ENCODE measurements at regions not wholly inside any gene's neighbourhood (a gene's known extent, or its start where the extent isn't known, plus 50 kb on each side); places are given as distances from the start of the nearest gene placed in this dataset.
"Not testable (repeated sequence)": the region's sequence is repeated elsewhere in the genome, so short reads cannot be mapped to it uniquely, and the experiment has no call there.

DNA sequence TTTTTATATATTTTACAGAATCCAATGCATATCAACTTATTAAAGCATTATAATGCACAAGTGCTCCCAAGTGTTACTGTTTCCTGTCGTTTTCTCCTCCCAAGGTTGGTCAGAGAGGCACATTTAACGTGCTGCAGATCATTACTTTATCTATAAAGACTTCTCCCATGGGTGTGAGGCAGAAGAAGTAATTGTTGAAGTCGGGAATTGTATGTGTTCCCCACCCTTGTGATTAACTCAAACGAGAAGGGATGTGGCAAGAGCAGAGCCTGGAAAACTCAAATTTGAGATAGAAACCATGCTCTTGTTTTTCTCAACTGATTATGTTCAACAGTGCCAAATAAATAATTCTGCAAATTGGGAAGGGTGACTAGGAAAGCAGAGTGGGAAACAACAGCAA, 412.5 kb upstream of the ADAMTS5 start:
- no peak for DNase-seq

- DNase-seq, result no peak
Observed at GRCh38 chr21:27372381-27372780, 405.5 kb upstream of the ADAMTS5 start.

DNA sequence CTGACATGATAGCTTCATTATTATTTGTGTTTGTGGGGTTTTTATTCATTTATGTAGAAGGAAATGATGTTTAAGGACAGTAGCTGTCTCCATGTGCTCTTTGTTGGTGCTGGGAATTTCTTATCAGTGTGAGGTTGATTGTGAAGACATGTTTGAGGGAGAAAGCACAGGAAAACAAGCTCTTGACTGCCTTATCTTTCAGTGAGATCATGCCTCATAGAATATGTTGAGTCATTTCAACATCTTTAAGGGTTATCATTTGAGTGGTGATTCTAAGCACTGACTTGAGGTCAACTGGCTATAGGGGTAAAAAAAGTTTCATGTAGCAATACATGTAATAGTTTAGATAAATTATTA, 405.1 kb upstream of the ADAMTS5 start:
- no peak for DNase-seq

GRCh38 chr21:27371115-27371974, 404.5 kb upstream of the ADAMTS5 start:
- no peak for DNase-seq

DNA sequence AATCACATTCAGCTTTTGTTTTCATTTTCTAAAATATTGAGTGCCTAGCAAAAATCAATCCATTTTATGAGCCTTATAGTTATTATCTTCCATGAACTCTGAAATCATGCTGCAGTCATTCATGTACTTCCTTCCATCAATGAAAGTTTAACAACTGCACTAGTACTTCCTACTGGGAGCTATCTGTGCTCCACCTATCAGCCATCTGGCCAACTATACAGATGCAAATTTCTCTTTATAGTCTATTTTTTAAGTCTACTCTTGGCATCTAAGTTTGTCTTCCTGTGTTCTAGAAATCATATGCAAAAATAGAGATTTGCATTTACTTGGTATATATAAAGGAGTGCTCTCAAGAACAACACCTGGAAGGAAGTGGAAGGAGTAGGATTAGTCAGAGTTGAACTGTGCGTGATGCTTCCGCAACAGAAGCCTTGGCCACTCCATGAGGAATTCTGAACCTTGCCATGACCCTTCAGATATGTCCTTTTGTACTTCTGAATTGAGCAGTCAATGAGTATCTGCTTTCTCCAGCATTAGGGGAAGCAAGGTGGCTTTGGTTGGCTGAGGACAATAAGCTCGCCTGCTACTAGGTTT, 403.2 kb upstream of the ADAMTS5 start:
- DNase-seq, result no peak

- no peak for DNase-seq
Observed at GRCh38 chr21:27369234-27369633, 402.3 kb upstream of the ADAMTS5 start.

- no peak for DNase-seq
Observed at GRCh38 chr21:27366646-27367235, 399.9 kb upstream of the ADAMTS5 start.

DNA sequence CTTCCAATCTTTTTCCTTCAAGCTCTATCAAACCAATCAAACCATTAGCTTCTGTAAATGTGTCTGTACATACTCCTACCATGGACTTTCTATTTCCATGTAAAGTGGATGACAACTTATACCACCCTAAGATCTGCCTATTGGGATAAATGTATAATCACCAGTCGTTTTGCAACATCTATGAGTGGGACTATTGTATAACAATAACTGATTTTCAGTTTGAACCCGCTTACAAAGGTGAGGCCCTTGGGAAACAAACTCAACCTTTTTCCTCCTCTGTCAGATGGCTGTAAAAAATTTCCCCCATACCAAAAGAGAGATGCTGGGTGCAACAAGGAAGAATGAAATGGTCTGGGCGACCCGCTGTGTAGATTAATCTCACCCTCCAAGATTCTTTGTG, 399.1 kb upstream of the ADAMTS5 start:
- no peak for DNase-seq

DNA sequence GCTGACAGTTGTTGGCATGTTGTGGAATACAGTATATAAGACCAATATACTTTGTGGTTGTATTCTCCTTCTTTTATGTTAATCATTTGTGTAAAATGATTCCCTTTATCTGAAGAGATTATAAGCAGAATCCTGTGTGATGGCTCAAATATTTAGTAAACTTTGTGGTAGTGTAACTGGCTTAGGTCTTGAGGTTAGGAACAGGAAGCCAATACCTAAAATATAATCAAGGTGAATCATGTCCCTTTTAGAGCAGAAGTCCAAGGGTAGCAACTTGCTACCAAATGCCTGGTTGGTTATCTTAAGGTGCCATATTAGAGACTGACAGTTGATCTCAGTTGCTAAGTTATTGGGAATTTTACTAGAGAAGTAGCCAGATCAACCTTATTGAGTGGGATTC, 398.5 kb upstream of the ADAMTS5 start:
- no peak for DNase-seq

- DNase-seq, result no peak
Observed at GRCh38 chr21:27363719-27364477, 397.0 kb upstream of the ADAMTS5 start.

- DNase-seq, result no peak
Observed at GRCh38 chr21:27362249-27362648, 395.4 kb upstream of the ADAMTS5 start.

GRCh38 chr21:27359141-27359540, 392.3 kb upstream of the ADAMTS5 start:
- DNase-seq, result no peak

GRCh38 chr21:27352885-27353284, 386.0 kb upstream of the ADAMTS5 start:
- DNase-seq, result no peak

DNA sequence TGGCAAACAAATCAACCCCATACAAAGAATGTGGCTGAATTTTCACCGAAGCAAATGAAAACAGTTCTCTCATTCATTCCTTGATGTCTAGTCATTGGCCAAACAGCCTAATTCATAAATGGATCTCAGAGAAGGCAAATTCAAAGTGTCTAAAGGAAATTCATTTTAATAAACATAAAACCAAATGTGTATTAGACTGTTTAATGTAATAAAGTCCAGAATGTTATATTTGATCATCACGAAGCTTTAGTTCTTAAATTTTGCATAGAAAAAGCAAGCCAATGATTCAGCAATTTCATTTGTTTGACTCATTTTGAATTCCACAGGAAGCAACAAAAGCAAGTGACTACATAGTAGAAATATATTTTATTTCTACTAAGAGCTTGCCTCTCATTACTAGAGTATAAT, 379.2 kb upstream of the ADAMTS5 start:
- no peak for DNase-seq

DNA sequence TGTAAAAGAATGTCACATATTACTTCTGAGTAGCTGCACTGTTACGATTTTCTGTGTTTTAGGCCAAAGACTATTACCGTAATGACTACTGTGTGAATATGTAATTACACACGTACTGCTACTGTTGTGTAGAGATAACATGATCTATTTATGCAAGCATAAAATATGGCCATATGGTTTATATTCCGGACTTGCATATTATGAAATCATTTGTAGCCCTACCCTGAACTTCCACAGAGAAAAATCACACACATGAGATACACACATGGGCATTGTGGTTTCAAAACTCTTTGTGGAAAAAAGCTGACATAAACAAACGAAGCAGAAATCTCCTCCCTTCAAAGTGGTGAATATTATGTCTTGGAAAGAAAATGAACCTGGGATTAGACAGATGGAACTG, 373.0 kb upstream of the ADAMTS5 start:
- peak; percentile 9 for DNase-seq

- DNase-seq, result not testable (repeated sequence)
Observed at GRCh38 chr21:27338007-27338406, 371.1 kb upstream of the ADAMTS5 start.

DNA sequence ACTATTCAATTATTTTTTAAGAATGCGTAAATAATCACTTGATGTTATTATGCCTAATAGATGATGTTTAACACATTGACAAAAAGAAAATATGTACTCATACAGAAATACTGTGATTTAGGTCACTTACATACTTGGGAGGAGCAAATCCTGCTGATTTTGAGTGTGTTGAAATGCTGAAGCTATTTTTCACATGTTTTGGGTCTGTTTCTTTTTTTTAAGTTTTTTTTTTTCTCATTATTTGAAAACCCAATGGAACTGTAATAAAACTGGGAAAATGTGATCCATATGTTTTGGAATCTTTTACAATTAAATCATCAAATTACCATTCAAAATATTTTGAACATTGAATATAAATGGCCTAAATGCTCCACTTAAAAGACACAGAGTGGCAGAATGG, 366.2 kb upstream of the ADAMTS5 start:
- DNase-seq, result no peak

DNA sequence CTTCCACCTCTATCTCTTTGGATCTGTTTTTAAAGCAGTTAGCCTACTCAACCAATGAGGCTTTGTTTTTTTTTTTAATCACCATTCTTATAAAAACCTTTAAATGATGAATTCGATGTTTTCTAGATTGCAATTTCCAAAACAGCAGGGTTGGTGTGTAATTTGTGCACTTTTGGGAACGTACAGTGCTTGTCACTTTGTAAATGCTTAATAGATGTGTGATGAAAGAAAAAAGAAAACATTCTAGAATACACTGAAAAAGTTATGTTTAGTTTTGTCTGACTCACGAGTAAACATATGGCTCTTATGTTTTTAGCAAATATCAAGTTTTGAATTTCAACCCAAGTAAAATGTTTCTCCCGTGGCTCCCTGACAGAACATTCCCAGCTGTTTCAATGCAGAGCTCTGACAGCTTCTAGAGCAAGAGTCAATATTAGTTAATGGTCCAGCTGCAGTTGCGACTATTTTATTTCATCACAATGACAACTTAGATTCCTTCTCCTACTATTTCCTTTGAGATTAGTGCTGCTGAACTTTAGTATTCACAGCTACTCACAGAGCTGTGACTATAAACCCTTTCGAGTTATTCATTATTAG, 362.5 kb upstream of the ADAMTS5 start:
- DNase-seq, result no peak

- DNase-seq, result no peak
Observed at GRCh38 chr21:27326301-27326700, 359.4 kb upstream of the ADAMTS5 start.

- no peak for DNase-seq
Observed at GRCh38 chr21:27323331-27323730, 356.4 kb upstream of the ADAMTS5 start.

- DNase-seq, result no peak
Observed at GRCh38 chr21:27321791-27322190, 354.9 kb upstream of the ADAMTS5 start.

- no peak for DNase-seq
Observed at GRCh38 chr21:27320868-27321267, 354.0 kb upstream of the ADAMTS5 start.

- DNase-seq, result not testable (repeated sequence)
Observed at GRCh38 chr21:27317601-27318000, 350.7 kb upstream of the ADAMTS5 start.
